ENCODE measurements at regions not wholly inside any gene's neighbourhood (a gene's known extent, or its start where the extent isn't known, plus 50 kb on each side); places are given as distances from the start of the nearest gene placed in this dataset.
"Not testable (repeated sequence)": the region's sequence is repeated elsewhere in the genome, so short reads cannot be mapped to it uniquely, and the experiment has no call there.

DNA sequence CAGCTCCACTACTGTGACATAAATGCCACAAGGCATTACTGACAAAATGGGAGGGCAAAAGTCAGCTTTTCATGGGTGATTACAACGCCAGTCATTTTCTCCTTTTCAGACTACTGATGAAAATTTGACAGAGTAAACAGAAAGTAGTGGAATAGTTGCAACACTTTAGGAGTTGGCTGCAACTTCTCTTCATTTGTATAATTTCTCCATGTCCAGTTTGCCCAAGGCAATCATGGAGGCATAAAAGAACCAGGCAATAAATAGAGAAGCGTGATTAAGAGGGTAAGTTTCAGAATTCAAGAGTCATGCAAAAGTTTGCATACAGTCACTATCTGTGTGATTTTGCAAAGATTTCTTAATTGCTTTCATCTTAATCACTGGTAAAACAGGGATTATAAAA, 2390.3 kb downstream of the EPHA3 start:
- H3K4me3 Mint-ChIP-seq (ENCODE audit: unreplicated experiment); H3K27me3 Mint-ChIP-seq (ENCODE audit: unreplicated experiment); H3K36me3 Mint-ChIP-seq (ENCODE audit: low read depth, unreplicated experiment); H3K4me1 Mint-ChIP-seq (ENCODE audit: unreplicated experiment); H3K27ac Mint-ChIP-seq (ENCODE audit: unreplicated experiment); DNase-seq (ENCODE audit: low spot score); H3K9me3 Mint-ChIP-seq (ENCODE audit: unreplicated experiment): not testable (repeated sequence)

DNA sequence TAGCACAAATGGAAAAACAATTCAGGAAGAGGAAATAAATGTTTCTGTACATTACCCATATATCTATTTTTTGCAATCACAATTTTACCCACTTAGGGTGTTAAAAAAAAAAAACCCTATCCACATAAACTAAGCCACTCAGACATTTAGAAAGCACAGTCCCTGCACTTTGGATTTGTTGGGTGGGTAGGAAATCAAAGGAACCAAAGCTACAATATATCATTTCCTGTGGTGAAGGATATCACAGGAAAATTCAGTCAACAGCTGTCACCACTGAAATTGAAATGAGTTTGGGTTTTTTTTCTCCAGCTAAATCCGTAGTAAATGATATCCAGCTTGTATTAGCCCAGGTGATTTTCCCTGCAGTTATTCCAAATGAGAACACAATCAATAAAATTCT, 2392.4 kb downstream of the EPHA3 start:
- DNase-seq (ENCODE audit: low spot score); H3K4me1 Mint-ChIP-seq (ENCODE audit: unreplicated experiment); H3K36me3 Mint-ChIP-seq (ENCODE audit: low read depth, unreplicated experiment); H3K27me3 Mint-ChIP-seq (ENCODE audit: unreplicated experiment); H3K27ac Mint-ChIP-seq (ENCODE audit: unreplicated experiment); H3K4me3 Mint-ChIP-seq (ENCODE audit: unreplicated experiment); H3K9me3 Mint-ChIP-seq (ENCODE audit: unreplicated experiment): not testable (repeated sequence)

GRCh38 chr3:91504874-91505273, 2397.5 kb downstream of the EPHA3 start:
- peaks cover 11% of the 10 kb centered on the region for H3K9me3 Mint-ChIP-seq (ENCODE audit: unreplicated experiment)
- H3K4me1 Mint-ChIP-seq (ENCODE audit: unreplicated experiment); H3K36me3 Mint-ChIP-seq (ENCODE audit: low read depth, unreplicated experiment); H3K27ac Mint-ChIP-seq (ENCODE audit: unreplicated experiment); H3K4me3 Mint-ChIP-seq (ENCODE audit: unreplicated experiment); DNase-seq (ENCODE audit: low spot score); H3K27me3 Mint-ChIP-seq (ENCODE audit: unreplicated experiment): not testable (repeated sequence)
